Hematopoietic multipotent progenitor cell treated with erythropoietin and hydrocortisone succinate and interleukin-3 and kit ligand, for 15 days (in vitro differentiated cells): ENCODE measurements at regions not wholly inside any gene's neighbourhood (a gene's known extent, or its start where the extent isn't known, plus 50 kb on each side); places are given as distances from the start of the nearest gene placed in this dataset.
"Not testable (repeated sequence)": the region's sequence is repeated elsewhere in the genome, so short reads cannot be mapped to it uniquely, and the experiment has no call there.

ENCODE experiments used
- DNase-seq: peaks from one replicate; pipeline ENCODE4 v3.0.0-alpha.2; 2015; ENCODE audit warnings: low spot score

GRCh38 chrX:111041018-111041462, 55.0 kb upstream of the PAK3 start:
- DNase-seq = no peak

- DNase-seq = no peak
These were observed 55.5 kb upstream of the PAK3 start for GRCh38 chrX:111040377-111041017.

- no peak for DNase-seq
These were observed 56.4 kb upstream of the PAK3 start for GRCh38 chrX:111039606-111040005.

GRCh38 chrX:111035991-111036390, 60.0 kb upstream of the PAK3 start:
- DNase-seq = no peak

GRCh38 chrX:111035256-111035655, 60.7 kb upstream of the PAK3 start:
- no peak for DNase-seq

GRCh38 chrX:111022998-111023397, 73.0 kb upstream of the PAK3 start:
- not testable (repeated sequence) for DNase-seq

GRCh38 chrX:111020283-111020682, 75.7 kb upstream of the PAK3 start:
- no peak for DNase-seq

- no peak for DNase-seq
These were observed 82.1 kb upstream of the PAK3 start for GRCh38 chrX:111013778-111014455.

GRCh38 chrX:111010111-111010510, 85.9 kb upstream of the PAK3 start:
- DNase-seq = no peak

GRCh38 chrX:111009256-111009655, 86.7 kb upstream of the PAK3 start:
- DNase-seq = no peak

GRCh38 chrX:111008126-111008525, 87.9 kb upstream of the PAK3 start:
- no peak for DNase-seq

GRCh38 chrX:111007238-111007637, 88.8 kb upstream of the PAK3 start:
- no peak for DNase-seq

- no peak for DNase-seq
These were observed 89.9 kb upstream of the PAK3 start for GRCh38 chrX:111006116-111006515.

- DNase-seq = no peak
These were observed 90.8 kb upstream of the PAK3 start for GRCh38 chrX:111005166-111005565.

GRCh38 chrX:111003118-111003517, 92.9 kb upstream of the PAK3 start:
- DNase-seq = no peak

- DNase-seq = no peak
These were observed 103.4 kb upstream of the PAK3 start for GRCh38 chrX:110992611-110993010.

- DNase-seq = no peak
These were observed 106.1 kb upstream of the PAK3 start for GRCh38 chrX:110989869-110990268.

- no peak for DNase-seq
These were observed 106.5 kb upstream of the PAK3 start for GRCh38 chrX:110989447-110989846.

- DNase-seq = no peak
These were observed 108.7 kb upstream of the PAK3 start for GRCh38 chrX:110987292-110987691.

GRCh38 chrX:110985470-110985869, 110.5 kb upstream of the PAK3 start:
- no peak for DNase-seq

GRCh38 chrX:110983024-110983423, 113.0 kb upstream of the PAK3 start:
- DNase-seq = no peak

GRCh38 chrX:110966839-110967238, 129.2 kb upstream of the PAK3 start:
- DNase-seq = no peak

GRCh38 chrX:110966091-110966454, 129.9 kb upstream of the PAK3 start:
- DNase-seq = no peak
